ENCODE measurements at regions not wholly inside any gene's neighbourhood (a gene's known extent, or its start where the extent isn't known, plus 50 kb on each side); places are given as distances from the start of the nearest gene placed in this dataset.

DNA sequence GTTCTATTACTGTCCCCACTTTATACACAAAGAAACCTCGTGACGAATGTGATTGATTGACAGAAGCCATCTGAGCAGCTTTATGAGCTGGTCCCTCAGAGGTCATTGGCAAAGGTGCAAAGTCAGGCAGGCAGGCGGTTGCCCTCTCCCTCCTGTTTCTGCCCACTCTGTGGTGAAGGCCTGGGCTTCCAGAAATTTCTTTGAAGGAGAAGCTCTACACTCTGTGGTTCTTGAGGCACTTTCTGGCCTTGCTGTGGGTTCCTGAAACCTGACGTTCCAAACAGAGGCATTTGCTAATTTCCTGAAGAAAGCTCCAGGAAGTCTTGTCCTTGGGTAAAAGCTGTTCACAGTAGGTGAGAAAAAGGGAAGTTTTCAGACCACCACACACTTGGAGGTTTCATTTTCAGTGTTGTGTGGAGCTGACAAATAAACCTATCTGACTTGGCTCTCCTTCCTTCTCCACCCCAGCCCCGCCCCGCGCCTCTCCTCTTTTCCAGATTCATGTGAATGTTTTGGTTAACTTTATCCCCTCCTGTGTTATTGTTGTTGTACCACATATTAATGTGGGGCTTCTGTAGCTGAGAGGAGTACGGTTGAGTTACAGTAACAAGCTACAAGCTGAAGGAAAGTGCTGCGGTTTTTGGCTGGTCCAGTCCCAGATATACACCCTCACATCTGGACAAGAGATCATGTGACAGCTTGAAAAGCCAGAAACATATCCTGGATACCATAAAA lies 274.1 kb downstream of the CLIC5 start:
- DNase-seq, result peak; percentile 44

- DNase-seq, result no peak
Measured at GRCh38 chr6:45739058-45739457, 276.6 kb downstream of the CLIC5 start.

- DNase-seq, result no peak
Measured at GRCh38 chr6:45738057-45738455, 277.6 kb downstream of the CLIC5 start.

DNA sequence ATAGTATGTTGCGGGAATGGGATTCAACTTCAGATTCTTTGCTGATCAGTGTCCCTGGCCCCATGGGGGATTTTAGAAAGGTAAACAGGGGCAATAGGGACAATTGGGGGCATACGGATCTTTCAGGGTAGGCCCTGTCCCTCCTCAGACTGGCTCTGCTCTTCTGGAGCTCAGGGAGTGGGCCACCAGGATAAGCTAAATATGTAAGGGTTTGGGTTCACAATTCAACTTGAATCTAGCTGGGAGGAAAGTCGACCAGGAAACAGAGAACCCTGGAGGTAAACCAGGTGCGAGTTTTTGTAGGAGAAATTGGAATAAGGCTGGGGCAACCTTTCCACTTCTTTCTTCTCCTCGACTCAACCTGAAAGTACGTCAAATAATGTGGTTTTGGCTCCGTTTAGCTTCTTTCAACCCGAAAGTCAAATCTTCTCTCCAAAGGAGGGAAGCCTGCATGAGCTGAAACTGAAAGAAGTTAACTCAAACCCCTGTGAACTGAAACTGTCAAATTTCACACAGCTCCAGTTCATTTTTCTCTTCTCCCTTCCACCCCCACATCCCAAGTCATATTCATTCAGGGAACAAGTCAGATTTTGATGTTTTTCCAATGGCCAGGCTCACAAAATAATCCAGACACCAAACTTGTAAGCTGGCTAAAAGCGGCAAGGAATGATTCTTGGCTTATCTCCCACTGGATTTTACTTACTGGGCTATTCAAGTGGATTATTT lies 278.2 kb downstream of the CLIC5 start:
- DNase-seq, result no peak

- no peak for DNase-seq
Measured at GRCh38 chr6:45736134-45736533, 279.5 kb downstream of the CLIC5 start.

DNA sequence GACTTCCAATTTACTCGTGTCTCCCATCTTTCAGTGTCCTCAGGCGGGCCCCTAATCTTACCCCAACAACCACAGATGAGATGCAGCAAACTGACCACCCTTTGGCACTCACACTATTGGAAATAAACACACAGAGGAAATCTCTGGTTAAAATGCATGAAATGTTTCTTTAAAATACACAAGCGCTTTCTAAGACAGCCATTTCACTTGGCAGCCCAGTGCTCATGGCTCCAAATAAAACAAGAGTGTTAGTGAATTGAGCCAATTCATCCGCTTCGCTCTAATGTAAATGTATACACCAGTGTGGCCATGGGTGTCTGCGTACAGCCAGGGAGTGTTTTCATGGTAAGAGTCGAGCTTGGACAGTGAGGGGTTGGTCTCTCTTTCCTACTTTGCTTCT lies 282.9 kb downstream of the CLIC5 start:
- no peak for DNase-seq

- no peak for DNase-seq
Measured at GRCh38 chr6:45730232-45730631, 285.4 kb downstream of the CLIC5 start.

DNA sequence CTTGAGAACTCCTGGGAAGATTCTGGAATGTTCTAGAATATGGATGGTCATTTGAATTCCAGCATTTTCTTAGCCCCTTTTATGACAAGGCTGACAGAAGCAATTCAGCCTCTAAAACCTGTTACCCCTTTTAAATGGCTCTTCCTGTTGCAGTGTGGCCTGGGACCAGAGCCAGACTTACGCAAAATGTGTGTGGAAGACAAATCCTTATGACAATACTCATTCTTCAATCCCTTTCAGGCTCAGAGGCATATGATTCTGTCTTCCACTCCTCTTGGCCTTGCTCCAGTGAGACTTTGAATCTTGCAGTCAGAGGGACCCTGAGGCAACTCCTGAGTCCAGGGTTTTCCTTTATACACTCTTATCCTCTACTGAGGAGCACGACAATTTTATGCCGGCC lies 287.0 kb downstream of the CLIC5 start:
- peak; percentile 90 for DNase-seq

GRCh38 chr6:45727819-45728449 lies 287.7 kb downstream of the CLIC5 start:
- no peak for DNase-seq

- no peak for DNase-seq
Measured at GRCh38 chr6:45727228-45727627, 288.4 kb downstream of the CLIC5 start.

- DNase-seq, result peak; percentile 51
Measured at GRCh38 chr6:45726444-45726843, 289.2 kb downstream of the CLIC5 start.

DNA sequence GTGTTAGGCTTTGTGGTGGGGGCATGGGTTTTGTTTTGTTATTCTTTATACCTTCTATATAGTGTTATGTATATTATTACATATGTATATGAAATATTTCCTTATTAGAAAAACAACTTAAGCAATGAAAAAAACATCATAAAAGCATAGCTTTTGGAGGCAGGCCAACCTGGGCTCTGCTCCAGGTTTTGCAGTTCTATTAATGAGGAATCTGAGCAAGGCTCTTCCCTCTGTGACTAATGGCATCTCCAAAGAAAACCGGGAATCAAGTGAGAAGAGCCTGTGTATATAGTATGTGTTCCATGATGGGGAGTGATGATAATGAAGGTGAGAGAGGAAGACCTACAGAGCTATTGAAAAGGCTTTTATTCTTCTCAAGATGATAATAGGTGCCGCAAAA lies 291.1 kb downstream of the CLIC5 start:
- peak; percentile 96 for DNase-seq

DNA sequence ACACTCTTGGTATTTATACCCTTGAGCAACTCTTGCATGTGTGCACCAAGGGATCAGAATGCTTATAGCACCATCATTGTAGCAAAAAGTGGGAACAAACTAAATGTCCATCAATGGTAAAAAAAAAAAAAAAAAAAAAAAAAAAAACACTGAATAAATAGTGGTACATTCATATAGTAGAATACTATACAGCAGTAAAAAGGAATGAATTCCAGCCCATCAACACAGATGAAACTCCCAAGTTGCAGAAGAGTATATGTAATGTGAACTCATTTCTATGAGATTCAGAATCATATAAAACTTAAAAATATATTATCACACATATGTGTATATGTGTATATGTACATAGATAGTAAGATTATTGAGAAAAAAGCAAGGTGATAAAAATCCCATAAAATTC lies 291.6 kb downstream of the CLIC5 start:
- no peak for DNase-seq

- DNase-seq, result peak; percentile 29
Measured at GRCh38 chr6:45722876-45723275, 292.8 kb downstream of the CLIC5 start.

- DNase-seq, result no peak
Measured at GRCh38 chr6:45721665-45722064, 294.0 kb downstream of the CLIC5 start.

DNA sequence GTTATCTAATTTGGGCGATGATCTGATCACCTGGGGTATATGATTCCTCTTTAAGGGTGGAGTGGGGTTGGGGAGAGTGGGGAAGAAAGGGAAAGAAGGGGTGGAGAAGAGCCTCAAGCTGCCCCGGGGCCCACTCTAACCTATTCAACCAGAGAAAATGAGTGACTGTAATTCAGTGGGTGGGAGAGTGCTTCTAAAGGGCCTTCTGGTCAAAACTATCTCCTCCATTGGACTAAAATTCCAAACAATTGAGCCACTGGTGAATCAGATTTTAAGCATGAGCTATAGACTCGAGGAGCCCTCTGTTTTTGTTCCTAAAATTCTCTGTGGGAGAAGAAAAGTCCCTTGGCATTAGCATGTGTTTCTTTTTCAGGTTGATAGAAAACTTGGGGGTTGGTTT lies 296.8 kb downstream of the CLIC5 start:
- peak; percentile 83 for DNase-seq

DNA sequence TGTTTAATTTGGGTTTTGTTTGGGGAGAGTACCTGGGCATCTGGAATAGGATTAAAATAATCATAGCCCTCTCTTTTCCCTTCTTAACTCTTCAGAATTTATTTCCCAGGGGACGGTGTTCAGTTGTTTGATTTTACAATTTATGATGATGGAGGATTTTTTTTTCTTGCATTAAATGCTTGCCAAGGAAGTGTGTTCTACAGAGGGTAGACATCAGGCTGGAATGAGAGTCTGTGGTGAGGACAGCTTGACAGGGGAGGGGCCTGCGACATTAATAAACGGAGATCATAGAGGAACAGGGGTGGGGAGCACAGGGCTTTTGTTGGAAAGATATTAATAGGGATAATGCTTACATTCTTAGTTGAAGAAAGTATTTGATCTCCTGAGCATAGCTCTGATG lies 297.5 kb downstream of the CLIC5 start:
- DNase-seq, result peak; percentile 67

DNA sequence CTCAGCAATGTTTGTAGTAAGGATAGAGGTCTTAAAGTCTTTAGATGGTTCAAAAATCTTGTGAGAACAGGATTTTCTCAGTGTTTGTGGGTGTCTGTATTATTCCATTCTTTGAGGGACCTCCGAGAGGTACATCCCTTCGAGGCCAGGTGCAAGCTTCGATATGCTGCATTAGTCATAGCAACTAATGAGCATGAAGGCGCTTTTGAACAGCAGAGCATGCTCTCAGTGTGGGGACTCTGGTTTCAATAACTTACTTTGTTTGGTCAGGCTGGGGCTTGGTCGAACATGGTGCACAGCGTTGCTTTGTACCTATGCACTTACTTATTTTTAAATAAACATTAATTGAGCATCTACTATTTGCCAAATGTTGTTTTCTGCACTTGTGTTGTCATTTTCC lies 297.9 kb downstream of the CLIC5 start:
- no peak for DNase-seq

GRCh38 chr6:45717027-45717426 lies 298.6 kb downstream of the CLIC5 start:
- no peak for DNase-seq

- no peak for DNase-seq
Measured at GRCh38 chr6:45715508-45715803, 300.2 kb downstream of the CLIC5 start.

GRCh38 chr6:45714741-45715507 lies 300.7 kb downstream of the CLIC5 start:
- DNase-seq, result peak; percentile 91

GRCh38 chr6:45714006-45714730 lies 301.5 kb downstream of the CLIC5 start:
- no peak for DNase-seq

All from fibroblast of skin of right biceps (primary cell).